GM12892 (cell line): ENCODE measurements at regions not wholly inside any gene's neighbourhood (a gene's known extent, or its start where the extent isn't known, plus 50 kb on each side); places are given as distances from the start of the nearest gene placed in this dataset.

Experiments used
- POLR2A ChIP-seq: IDR thresholded peaks from 2 replicates; pipeline ENCODE4 v1.6.1; 2011; ENCODE audit warnings: low read depth, low read length, control low read depth
- TAF1 ChIP-seq: IDR thresholded peaks from 2 replicates; pipeline ENCODE4 v1.6.1; 2011; ENCODE audit warnings: low read depth, mild to moderate bottlenecking, control low read depth, low read length, borderline replicate concordance

- TF ChIP-seq POLR2A: no peak
- TF ChIP-seq TAF1: no peak
Measured at GRCh38 chr11:116129456-116129855, 625.2 kb upstream of the CADM1 start.
